Sigmoid colon (tissue), 4 donors: ENCODE measurements at regions not wholly inside any gene's neighbourhood (a gene's known extent, or its start where the extent isn't known, plus 50 kb on each side); places are given as distances from the start of the nearest gene placed in this dataset.
"Not testable (repeated sequence)": the region's sequence is repeated elsewhere in the genome, so short reads cannot be mapped to it uniquely, and the experiment has no call there.

Experiments used
- EP300 ChIP-seq, 4 donors: sonication (generic); formaldehyde crosslinking; IDR thresholded peaks; one replicate each; pipeline ENCODE4 v1.6.1; 2017; ENCODE audit warnings: antibody characterized with exemption in 4 of 4
- POLR2A ChIP-seq, 2 donors: fragments of 450-650 bp; IDR thresholded peaks; one replicate each; pipeline ENCODE4 v1.6.1; 2016; ENCODE audit warnings: antibody characterized with exemption in 2 of 2, mild to moderate bottlenecking in 2 of 2, moderate library complexity in 2 of 2
- POLR2AphosphoS5 ChIP-seq, 4 donors: sonication (generic); formaldehyde crosslinking; IDR thresholded peaks; one replicate each; pipeline ENCODE4 v1.6.1; 2017; ENCODE audit warnings: antibody characterized with exemption in 4 of 4
- TF ChIP-seq, protein P1 (sequence below), 4 experiments: fragments of 450-650 bp in 3 of 4; fragments of 200-600 bp in 1 of 4; IDR thresholded peaks; one replicate each; pipeline ENCODE4 v1.5.1; 2016 to 2019; ENCODE audit warnings: antibody characterized with exemption in 4 of 4, mild to moderate bottlenecking in 3 of 4, moderate library complexity in 2 of 4

- TF ChIP-seq, protein P1, sequence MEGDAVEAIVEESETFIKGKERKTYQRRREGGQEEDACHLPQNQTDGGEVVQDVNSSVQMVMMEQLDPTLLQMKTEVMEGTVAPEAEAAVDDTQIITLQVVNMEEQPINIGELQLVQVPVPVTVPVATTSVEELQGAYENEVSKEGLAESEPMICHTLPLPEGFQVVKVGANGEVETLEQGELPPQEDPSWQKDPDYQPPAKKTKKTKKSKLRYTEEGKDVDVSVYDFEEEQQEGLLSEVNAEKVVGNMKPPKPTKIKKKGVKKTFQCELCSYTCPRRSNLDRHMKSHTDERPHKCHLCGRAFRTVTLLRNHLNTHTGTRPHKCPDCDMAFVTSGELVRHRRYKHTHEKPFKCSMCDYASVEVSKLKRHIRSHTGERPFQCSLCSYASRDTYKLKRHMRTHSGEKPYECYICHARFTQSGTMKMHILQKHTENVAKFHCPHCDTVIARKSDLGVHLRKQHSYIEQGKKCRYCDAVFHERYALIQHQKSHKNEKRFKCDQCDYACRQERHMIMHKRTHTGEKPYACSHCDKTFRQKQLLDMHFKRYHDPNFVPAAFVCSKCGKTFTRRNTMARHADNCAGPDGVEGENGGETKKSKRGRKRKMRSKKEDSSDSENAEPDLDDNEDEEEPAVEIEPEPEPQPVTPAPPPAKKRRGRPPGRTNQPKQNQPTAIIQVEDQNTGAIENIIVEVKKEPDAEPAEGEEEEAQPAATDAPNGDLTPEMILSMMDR (IDR thresholded peaks at IDR 0.05) = not testable (repeated sequence)
- TF ChIP-seq POLR2A, EP300, POLR2AphosphoS5 (IDR thresholded peaks at IDR 0.05): not testable (repeated sequence)
Observed at GRCh38 chr1:143803927-143804411, 167.8 kb downstream of the FAM72C start.
